A549 (cell line): ENCODE measurements at regions not wholly inside any gene's neighbourhood (a gene's known extent, or its start where the extent isn't known, plus 50 kb on each side); places are given as distances from the start of the nearest gene placed in this dataset.

Experiments
- CHD2 ChIP-seq: fragments of 150-350 bp; IDR thresholded peaks from 2 replicates; pipeline ENCODE4 v1.6.1; 2014; ENCODE audit warnings: low read length; ENCODE audit not compliant: partially characterized antibody
- HOXA7 ChIP-seq: fragments of 250-450 bp; sonication (Bioruptor Pico); IDR thresholded peaks from 2 replicates; pipeline ENCODE4 v1.5.0; 2020; ENCODE audit warnings: mild to moderate bottlenecking, moderate library complexity
- JUN ChIP-seq, 2 experiments: fragments of >200 bp; sonication (Bioruptor Twin); formaldehyde crosslinking; IDR thresholded peaks; 2 replicates in 1 of 2; 3 replicates in 1 of 2; pipeline ENCODE4 v1.6.1; 2016 to 2017
- NR3C1 ChIP-seq: fragments of >200 bp; sonication (Bioruptor Twin); formaldehyde crosslinking; IDR thresholded peaks from 3 replicates; pipeline ENCODE4 v1.6.1; 2017
- POLR2A ChIP-seq: IDR thresholded peaks from 2 replicates; pipeline ENCODE4 v1.6.1; 2012; ENCODE audit warnings: mild to moderate bottlenecking, low read length
- RAD21 ChIP-seq, 2 experiments: fragments of >200 bp in 1 of 2; sonication (Bioruptor Twin) in 1 of 2; formaldehyde crosslinking in 1 of 2; IDR thresholded peaks in 1 of 2; conservative IDR thresholded peaks in 1 of 2; 2 replicates in 1 of 2; 3 replicates in 1 of 2; pipeline ENCODE4 v1.6.1; 2012 to 2018; ENCODE audit warnings: inconsistent platforms in 1 of 2
- SMC3 ChIP-seq: fragments of >200 bp; sonication (Bioruptor Twin); formaldehyde crosslinking; IDR thresholded peaks from 3 replicates; pipeline ENCODE4 v1.6.1; 2018; ENCODE audit warnings: inconsistent platforms
- SREBF2 ChIP-seq: fragments of 450-650 bp; IDR thresholded peaks from 2 replicates; pipeline ENCODE4 v1.6.1; 2014; ENCODE audit warnings: mild to moderate bottlenecking, moderate library complexity
- TF ChIP-seq, protein P1 (sequence below): fragments of 450-650 bp; IDR thresholded peaks from 2 replicates; pipeline ENCODE4 v1.6.1; 2014; ENCODE audit warnings: antibody characterized with exemption
- TF ChIP-seq, protein P2 (sequence below): fragments of >200 bp; sonication (Bioruptor Twin); formaldehyde crosslinking; IDR thresholded peaks from 3 replicates; pipeline ENCODE4 v1.5.1; 2016

DNA sequence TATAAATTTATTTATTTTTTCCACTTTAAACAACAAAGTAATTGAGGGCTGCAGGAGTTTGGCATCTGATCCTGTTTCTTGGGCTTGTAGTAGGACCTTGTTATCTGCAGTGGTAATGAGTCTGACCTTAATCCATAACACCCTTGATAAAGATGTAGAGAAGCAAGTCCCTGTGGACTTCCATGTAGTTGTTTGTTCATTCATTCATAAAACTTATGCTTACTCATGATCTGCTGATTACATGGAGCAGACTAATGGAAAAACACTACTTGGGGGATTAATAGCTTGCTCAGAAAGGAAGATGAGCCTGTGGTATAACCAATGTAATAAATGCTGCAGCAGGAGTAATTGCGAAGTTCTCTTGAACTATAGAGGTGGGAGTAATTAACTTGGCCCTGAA is 271.5 kb upstream of the TBL1XR1 start:
- TF ChIP-seq, protein P1, sequence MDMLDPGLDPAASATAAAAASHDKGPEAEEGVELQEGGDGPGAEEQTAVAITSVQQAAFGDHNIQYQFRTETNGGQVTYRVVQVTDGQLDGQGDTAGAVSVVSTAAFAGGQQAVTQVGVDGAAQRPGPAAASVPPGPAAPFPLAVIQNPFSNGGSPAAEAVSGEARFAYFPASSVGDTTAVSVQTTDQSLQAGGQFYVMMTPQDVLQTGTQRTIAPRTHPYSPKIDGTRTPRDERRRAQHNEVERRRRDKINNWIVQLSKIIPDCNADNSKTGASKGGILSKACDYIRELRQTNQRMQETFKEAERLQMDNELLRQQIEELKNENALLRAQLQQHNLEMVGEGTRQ = no peak
- TF ChIP-seq, protein P2, sequence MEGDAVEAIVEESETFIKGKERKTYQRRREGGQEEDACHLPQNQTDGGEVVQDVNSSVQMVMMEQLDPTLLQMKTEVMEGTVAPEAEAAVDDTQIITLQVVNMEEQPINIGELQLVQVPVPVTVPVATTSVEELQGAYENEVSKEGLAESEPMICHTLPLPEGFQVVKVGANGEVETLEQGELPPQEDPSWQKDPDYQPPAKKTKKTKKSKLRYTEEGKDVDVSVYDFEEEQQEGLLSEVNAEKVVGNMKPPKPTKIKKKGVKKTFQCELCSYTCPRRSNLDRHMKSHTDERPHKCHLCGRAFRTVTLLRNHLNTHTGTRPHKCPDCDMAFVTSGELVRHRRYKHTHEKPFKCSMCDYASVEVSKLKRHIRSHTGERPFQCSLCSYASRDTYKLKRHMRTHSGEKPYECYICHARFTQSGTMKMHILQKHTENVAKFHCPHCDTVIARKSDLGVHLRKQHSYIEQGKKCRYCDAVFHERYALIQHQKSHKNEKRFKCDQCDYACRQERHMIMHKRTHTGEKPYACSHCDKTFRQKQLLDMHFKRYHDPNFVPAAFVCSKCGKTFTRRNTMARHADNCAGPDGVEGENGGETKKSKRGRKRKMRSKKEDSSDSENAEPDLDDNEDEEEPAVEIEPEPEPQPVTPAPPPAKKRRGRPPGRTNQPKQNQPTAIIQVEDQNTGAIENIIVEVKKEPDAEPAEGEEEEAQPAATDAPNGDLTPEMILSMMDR = no peak
- TF ChIP-seq CHD2 = no peak
- no peak for TF ChIP-seq NR3C1
- no peak for TF ChIP-seq POLR2A
- no peak for TF ChIP-seq SREBF2
- no peak for TF ChIP-seq JUN (IDR thresholded peaks at IDR 0.05)
- TF ChIP-seq RAD21 (conservative IDR thresholded peaks at IDR 0.05 in 1 of 2, IDR thresholded peaks at IDR 0.05 in 1 of 2) = no peak
- no peak for TF ChIP-seq HOXA7 (CRISPR knock-in tag)
- TF ChIP-seq SMC3 = no peak
